Erythroblast (primary cell): ENCODE measurements at regions not wholly inside any gene's neighbourhood (a gene's known extent, or its start where the extent isn't known, plus 50 kb on each side); places are given as distances from the start of the nearest gene placed in this dataset.
A peak's percentile ranks its signal among the peaks of the same experiment; 100 is the strongest.

Experiments used
- DNase-seq, 2 experiments: peaks; one replicate each; lab custom pipeline; 2025; lab: John Stamatoyannopoulos, UW
- GATA1 ChIP-seq: IDR thresholded peaks from 2 replicates; pipeline ENCODE4 v1.6.1; 2011; ENCODE audit warnings: low read depth, mild to moderate bottlenecking, control low read depth, low read length, moderate library complexity
- POLR2A ChIP-seq: IDR thresholded peaks from 2 replicates; pipeline ENCODE4 v1.6.1; 2011; ENCODE audit warnings: mild to moderate bottlenecking, low read length

GRCh38 chr3:120838441-120839091 is 69.4 kb upstream of the STXBP5L start:
- no peak for TF ChIP-seq GATA1
- no peak for TF ChIP-seq POLR2A

GRCh38 chr3:120839120-120839519 is 68.9 kb upstream of the STXBP5L start:
- DNase-seq: peak in 1 of 2 experiments; percentile 4
- TF ChIP-seq POLR2A (no peak), GATA1 (no peak)

More at GRCh38 chr3:120838441-120839091, 69.4 kb upstream of the STXBP5L start:
- no peak for DNase-seq

GRCh38 chr3:120841264-120841663 is 66.7 kb upstream of the STXBP5L start:
- TF ChIP-seq POLR2A (no peak), GATA1 (no peak)
- no peak for DNase-seq

- no peak for DNase-seq
- TF ChIP-seq POLR2A (no peak), GATA1 (no peak)
Observed at GRCh38 chr3:120846073-120846472, 61.9 kb upstream of the STXBP5L start.

GRCh38 chr3:120848503-120848902 is 59.5 kb upstream of the STXBP5L start:
- DNase-seq: no peak
- no peak for TF ChIP-seq POLR2A
- TF ChIP-seq GATA1: no peak

- TF ChIP-seq GATA1 (no peak), POLR2A (no peak)
- no peak for DNase-seq
Observed at GRCh38 chr3:120850381-120851295, 57.4 kb upstream of the STXBP5L start.

GRCh38 chr3:120852412-120852811 is 55.6 kb upstream of the STXBP5L start:
- DNase-seq: no peak
- TF ChIP-seq GATA1: no peak
- no peak for TF ChIP-seq POLR2A

- no peak for DNase-seq
Observed at GRCh38 chr3:120853416-120853815, 54.6 kb upstream of the STXBP5L start.

GRCh38 chr3:120854908-120855526 is 53.0 kb upstream of the STXBP5L start:
- TF ChIP-seq POLR2A: no peak
- TF ChIP-seq GATA1: no peak
- no peak for DNase-seq

More at GRCh38 chr3:120853416-120853815, 54.6 kb upstream of the STXBP5L start:
- TF ChIP-seq GATA1: no peak
- TF ChIP-seq POLR2A: no peak

GRCh38 chr3:120855665-120856437 is 52.2 kb upstream of the STXBP5L start:
- no peak for TF ChIP-seq POLR2A
- no peak for TF ChIP-seq GATA1
- no peak for DNase-seq
